ENCODE measurements at regions not wholly inside any gene's neighbourhood (a gene's known extent, or its start where the extent isn't known, plus 50 kb on each side); places are given as distances from the start of the nearest gene placed in this dataset.

GRCh38 chr12:118645219-118645618 lies 268.9 kb downstream of the SUDS3 start:
- TF ChIP-seq, protein P1, sequence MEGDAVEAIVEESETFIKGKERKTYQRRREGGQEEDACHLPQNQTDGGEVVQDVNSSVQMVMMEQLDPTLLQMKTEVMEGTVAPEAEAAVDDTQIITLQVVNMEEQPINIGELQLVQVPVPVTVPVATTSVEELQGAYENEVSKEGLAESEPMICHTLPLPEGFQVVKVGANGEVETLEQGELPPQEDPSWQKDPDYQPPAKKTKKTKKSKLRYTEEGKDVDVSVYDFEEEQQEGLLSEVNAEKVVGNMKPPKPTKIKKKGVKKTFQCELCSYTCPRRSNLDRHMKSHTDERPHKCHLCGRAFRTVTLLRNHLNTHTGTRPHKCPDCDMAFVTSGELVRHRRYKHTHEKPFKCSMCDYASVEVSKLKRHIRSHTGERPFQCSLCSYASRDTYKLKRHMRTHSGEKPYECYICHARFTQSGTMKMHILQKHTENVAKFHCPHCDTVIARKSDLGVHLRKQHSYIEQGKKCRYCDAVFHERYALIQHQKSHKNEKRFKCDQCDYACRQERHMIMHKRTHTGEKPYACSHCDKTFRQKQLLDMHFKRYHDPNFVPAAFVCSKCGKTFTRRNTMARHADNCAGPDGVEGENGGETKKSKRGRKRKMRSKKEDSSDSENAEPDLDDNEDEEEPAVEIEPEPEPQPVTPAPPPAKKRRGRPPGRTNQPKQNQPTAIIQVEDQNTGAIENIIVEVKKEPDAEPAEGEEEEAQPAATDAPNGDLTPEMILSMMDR (IDR thresholded peaks at IDR 0.05; ENCODE audit: poor library complexity, severe bottlenecking) = no peak
- TF ChIP-seq REST (IDR thresholded peaks at IDR 0.05; ENCODE audit: borderline replicate concordance) = no peak
- no peak for TF ChIP-seq EZH2 (IDR thresholded peaks at IDR 0.05; ENCODE audit: borderline replicate concordance, insufficient read depth, low read length, poor library complexity, severe bottlenecking)
- no peak for TF ChIP-seq TAF1 (IDR thresholded peaks at IDR 0.05; ENCODE audit: low read depth)
- TF ChIP-seq RAD21 (conservative IDR thresholded peaks at IDR 0.05) = no peak
- no peak for TF ChIP-seq SMC3 (conservative IDR thresholded peaks at IDR 0.05; ENCODE audit: poor library complexity)
